ENCODE measurements at regions not wholly inside any gene's neighbourhood (a gene's known extent, or its start where the extent isn't known, plus 50 kb on each side); places are given as distances from the start of the nearest gene placed in this dataset.

DNA sequence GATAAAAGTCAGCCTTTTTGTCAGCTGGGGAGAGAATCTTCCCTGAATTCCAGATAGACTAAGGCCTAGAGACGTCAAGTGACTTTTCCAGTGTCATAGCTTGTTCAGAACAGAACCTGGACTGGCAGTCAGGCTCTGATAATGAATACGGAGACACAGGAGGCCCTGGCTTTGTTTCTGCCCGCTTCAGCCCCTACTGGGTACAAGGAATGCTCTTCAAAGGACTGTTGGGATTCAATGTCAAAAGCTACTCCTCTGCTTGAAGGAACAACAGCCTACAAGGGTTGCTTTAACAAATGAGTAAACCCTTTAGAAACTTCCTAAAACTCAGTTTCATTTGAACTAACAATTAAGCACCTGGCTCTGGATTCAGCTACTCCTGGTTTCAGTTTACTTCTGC, 412.3 kb downstream of the OXSM start:
- ChIA-PET CTCF (no interaction called here), POLR2A (no interaction called here)
- no peak overlapping the region for H3K4me3 ChIP-seq (ENCODE audit: low read depth, low read length)
- TF ChIP-seq, protein P1, sequence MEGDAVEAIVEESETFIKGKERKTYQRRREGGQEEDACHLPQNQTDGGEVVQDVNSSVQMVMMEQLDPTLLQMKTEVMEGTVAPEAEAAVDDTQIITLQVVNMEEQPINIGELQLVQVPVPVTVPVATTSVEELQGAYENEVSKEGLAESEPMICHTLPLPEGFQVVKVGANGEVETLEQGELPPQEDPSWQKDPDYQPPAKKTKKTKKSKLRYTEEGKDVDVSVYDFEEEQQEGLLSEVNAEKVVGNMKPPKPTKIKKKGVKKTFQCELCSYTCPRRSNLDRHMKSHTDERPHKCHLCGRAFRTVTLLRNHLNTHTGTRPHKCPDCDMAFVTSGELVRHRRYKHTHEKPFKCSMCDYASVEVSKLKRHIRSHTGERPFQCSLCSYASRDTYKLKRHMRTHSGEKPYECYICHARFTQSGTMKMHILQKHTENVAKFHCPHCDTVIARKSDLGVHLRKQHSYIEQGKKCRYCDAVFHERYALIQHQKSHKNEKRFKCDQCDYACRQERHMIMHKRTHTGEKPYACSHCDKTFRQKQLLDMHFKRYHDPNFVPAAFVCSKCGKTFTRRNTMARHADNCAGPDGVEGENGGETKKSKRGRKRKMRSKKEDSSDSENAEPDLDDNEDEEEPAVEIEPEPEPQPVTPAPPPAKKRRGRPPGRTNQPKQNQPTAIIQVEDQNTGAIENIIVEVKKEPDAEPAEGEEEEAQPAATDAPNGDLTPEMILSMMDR (IDR thresholded peaks at IDR 0.05; ENCODE audit: insufficient read depth, low read length, missing control alignments), result no peak
- DNase-seq (ENCODE audit: low read depth, low spot score), result no peak

DNA sequence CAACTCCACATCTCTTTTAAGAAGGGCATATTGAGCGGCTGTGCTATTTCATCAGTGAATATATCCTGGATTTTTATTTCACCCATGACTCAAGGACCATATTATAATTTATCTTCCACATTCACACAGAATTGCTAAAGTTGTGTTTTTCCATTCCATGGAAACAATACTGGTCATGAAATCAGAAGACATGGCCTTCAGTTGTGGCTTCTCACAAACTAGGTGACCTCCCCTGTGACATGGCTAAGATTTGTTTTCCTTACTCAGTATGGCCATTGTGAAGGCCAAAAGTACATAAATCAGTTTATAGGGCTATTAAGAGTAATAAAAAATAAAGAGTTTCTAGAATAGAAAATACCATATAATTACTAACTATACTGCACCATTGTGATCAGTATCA, 415.6 kb downstream of the OXSM start:
- CTCF ChIA-PET, result no interaction called here
- DNase-seq (ENCODE audit: low read depth, low spot score), result no peak

DNA sequence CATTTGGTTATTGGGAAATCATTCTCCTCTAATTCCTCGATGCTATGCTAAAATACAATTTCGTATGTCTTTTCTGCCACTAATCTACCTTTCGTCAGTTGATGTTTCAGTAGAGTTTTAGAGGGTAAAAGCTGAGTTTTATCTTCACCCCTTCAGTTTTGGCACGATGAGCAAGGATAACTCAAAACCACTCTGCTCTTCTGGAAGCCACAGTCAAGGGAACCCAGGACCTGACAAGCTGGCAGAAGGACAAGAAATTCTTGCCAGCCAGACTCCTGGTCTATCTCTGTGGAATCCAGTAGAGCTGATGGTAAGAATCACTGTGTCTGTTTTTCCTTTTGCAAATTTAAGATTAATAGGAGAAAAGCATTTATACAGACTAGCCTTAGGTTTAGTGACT, 414.4 kb upstream of the LRRC3B start:
- POLR2A ChIA-PET, result no interaction called here
- H3K4me3 ChIP-seq (ENCODE audit: low read depth, low read length), result no peak overlapping the region
- TF ChIP-seq, protein P1 (IDR thresholded peaks at IDR 0.05; ENCODE audit: insufficient read depth, low read length, missing control alignments), result no peak
- CTCF ChIA-PET, result no interaction called here
- no peak for DNase-seq (ENCODE audit: low read depth, low spot score)

More for the DNA sequence above, 415.6 kb downstream of the OXSM start:
- POLR2A ChIA-PET, result no interaction called here
- TF ChIP-seq, protein P1 (IDR thresholded peaks at IDR 0.05; ENCODE audit: insufficient read depth, low read length, missing control alignments), result no peak
- no peak overlapping the region for H3K4me3 ChIP-seq (ENCODE audit: low read depth, low read length)

DNA sequence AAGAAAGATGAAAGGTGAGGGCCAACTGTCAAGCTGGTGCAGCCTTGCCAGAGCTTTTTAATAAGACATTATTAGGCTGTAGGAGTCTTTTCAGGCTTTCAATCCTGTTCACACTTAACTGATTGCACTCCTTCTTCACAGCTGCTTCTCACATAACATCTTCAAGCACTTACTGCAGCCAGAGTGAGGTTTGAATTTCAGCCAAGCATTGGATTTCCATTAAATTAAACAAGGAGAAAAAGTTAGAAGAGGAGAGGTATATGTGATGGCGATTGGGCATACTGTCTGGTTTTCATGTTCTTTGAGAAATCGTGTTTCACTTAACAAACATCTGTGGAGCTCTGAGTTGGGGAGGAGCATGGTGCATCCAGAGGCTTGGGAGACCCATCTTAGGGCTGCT, 392.8 kb upstream of the LRRC3B start:
- no peak for DNase-seq (ENCODE audit: low read depth, low spot score)
- H3K4me3 ChIP-seq (ENCODE audit: low read depth, low read length), result no peak overlapping the region
- ChIA-PET CTCF (no interaction called here), POLR2A (no interaction called here)
- TF ChIP-seq, protein P1 (IDR thresholded peaks at IDR 0.05; ENCODE audit: insufficient read depth, low read length, missing control alignments), result no peak

DNA sequence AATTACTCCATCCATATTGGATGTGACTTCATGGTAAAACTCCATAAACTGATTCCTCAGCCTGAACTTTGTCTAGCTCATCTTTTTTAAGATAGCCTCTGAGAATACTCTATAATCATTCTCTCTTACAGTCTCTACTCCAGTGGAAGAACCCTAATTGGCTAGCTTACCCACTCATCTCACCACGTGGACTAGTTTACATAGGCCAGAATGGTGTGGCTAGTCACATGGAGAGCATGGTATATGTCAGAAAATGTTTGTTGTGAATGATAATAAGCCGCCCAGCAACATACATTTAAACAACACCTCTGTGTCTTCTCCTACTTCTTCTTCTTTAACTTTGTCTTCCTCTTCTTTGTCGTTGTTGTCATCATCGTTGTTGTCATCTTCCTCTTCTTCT, 389.2 kb upstream of the LRRC3B start:
- TF ChIP-seq, protein P1 (IDR thresholded peaks at IDR 0.05; ENCODE audit: insufficient read depth, low read length, missing control alignments), result no peak
- CTCF ChIA-PET, result no interaction called here
- POLR2A ChIA-PET, result no interaction called here
- H3K4me3 ChIP-seq (ENCODE audit: low read depth, low read length), result no peak overlapping the region
- DNase-seq (ENCODE audit: low read depth, low spot score), result no peak

DNA sequence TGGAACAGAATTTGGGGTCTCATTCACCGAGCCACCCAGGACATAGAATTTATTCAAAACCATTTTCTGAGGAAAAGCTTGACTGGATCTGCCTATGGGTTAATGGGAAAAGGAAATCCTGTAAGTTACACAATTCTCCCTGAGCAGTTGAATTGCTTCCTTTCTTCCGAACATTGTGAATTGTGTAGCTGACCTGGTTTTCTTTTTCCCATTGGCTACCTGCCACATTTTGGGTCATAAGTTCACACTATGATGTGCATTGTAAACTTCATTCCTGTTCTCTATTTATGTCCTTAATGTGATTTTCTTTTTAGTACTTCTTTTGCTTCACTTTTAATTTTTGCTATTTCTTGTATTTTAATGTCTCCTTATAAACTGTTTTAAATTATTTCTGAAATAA, 386.0 kb upstream of the LRRC3B start:
- TF ChIP-seq, protein P1 (IDR thresholded peaks at IDR 0.05; ENCODE audit: insufficient read depth, low read length, missing control alignments), result no peak
- H3K4me3 ChIP-seq (ENCODE audit: low read depth, low read length), result no peak overlapping the region
- POLR2A ChIA-PET, result no interaction called here
- CTCF ChIA-PET, result no interaction called here
- no peak for DNase-seq (ENCODE audit: low read depth, low spot score)
